Amniotic epithelial cell (primary cell): ENCODE measurements at regions not wholly inside any gene's neighbourhood (a gene's known extent, or its start where the extent isn't known, plus 50 kb on each side); places are given as distances from the start of the nearest gene placed in this dataset.
"Not testable (repeated sequence)": the region's sequence is repeated elsewhere in the genome, so short reads cannot be mapped to it uniquely, and the experiment has no call there.

Experiments used
- DNase-seq: peaks from one replicate; pipeline ENCODE4 v3.0.0-alpha.2; 2010; ENCODE audit warnings: low read depth

GRCh38 chr10:15428681-15429080, 57.6 kb upstream of the FAM171A1 start:
- no peak for DNase-seq

- peak; percentile 49 for DNase-seq
These were observed 56.8 kb upstream of the FAM171A1 start for GRCh38 chr10:15427843-15428414.

- peak; percentile 3 for DNase-seq
These were observed 55.5 kb upstream of the FAM171A1 start for GRCh38 chr10:15426558-15426957.

GRCh38 chr10:15426115-15426514, 55.0 kb upstream of the FAM171A1 start:
- DNase-seq = no peak

GRCh38 chr10:15421875-15422274, 50.8 kb upstream of the FAM171A1 start:
- DNase-seq = not testable (repeated sequence)
